ENCODE measurements at regions not wholly inside any gene's neighbourhood (a gene's known extent, or its start where the extent isn't known, plus 50 kb on each side); places are given as distances from the start of the nearest gene placed in this dataset.

GRCh38 chr2:22694300-22694699 is 690.7 kb upstream of the KLHL29 start:
- DNase-seq (ENCODE audit: low spot score) = no peak
- TF ChIP-seq, protein P1, sequence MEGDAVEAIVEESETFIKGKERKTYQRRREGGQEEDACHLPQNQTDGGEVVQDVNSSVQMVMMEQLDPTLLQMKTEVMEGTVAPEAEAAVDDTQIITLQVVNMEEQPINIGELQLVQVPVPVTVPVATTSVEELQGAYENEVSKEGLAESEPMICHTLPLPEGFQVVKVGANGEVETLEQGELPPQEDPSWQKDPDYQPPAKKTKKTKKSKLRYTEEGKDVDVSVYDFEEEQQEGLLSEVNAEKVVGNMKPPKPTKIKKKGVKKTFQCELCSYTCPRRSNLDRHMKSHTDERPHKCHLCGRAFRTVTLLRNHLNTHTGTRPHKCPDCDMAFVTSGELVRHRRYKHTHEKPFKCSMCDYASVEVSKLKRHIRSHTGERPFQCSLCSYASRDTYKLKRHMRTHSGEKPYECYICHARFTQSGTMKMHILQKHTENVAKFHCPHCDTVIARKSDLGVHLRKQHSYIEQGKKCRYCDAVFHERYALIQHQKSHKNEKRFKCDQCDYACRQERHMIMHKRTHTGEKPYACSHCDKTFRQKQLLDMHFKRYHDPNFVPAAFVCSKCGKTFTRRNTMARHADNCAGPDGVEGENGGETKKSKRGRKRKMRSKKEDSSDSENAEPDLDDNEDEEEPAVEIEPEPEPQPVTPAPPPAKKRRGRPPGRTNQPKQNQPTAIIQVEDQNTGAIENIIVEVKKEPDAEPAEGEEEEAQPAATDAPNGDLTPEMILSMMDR (IDR thresholded peaks at IDR 0.05; ENCODE audit: extremely low read depth, missing control alignments) = no peak

DNA sequence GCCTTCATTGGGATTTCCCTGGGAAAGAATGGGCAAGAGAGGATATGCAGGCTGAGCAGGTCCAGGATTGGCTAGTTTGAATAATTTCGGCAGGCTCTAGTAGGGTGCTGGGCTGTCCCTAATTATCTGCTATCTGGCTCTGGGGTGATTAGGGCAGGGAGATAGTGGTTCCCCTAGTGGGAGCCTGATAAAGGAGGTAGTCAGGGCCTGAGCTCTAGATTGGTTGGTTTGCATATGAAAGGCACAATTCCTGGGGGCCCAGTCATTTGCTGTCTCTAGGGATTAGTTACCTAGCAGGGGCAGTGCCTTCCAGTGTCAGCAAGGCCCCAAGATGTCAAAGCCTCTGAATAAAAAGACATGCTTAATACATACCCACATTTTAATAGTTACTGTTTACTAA is 690.1 kb upstream of the KLHL29 start:
- TF ChIP-seq, protein P1 (IDR thresholded peaks at IDR 0.05; ENCODE audit: extremely low read depth, missing control alignments) = no peak
- DNase-seq (ENCODE audit: low spot score) = no peak

GRCh38 chr2:22697054-22697788 is 687.8 kb upstream of the KLHL29 start:
- TF ChIP-seq, protein P1 (IDR thresholded peaks at IDR 0.05; ENCODE audit: extremely low read depth, missing control alignments) = no peak
- DNase-seq (ENCODE audit: low spot score) = no peak

- DNase-seq (ENCODE audit: low spot score) = no peak
- TF ChIP-seq, protein P1 (IDR thresholded peaks at IDR 0.05; ENCODE audit: extremely low read depth, missing control alignments) = no peak
Measured at GRCh38 chr2:22701561-22702160, 683.3 kb upstream of the KLHL29 start.

DNA sequence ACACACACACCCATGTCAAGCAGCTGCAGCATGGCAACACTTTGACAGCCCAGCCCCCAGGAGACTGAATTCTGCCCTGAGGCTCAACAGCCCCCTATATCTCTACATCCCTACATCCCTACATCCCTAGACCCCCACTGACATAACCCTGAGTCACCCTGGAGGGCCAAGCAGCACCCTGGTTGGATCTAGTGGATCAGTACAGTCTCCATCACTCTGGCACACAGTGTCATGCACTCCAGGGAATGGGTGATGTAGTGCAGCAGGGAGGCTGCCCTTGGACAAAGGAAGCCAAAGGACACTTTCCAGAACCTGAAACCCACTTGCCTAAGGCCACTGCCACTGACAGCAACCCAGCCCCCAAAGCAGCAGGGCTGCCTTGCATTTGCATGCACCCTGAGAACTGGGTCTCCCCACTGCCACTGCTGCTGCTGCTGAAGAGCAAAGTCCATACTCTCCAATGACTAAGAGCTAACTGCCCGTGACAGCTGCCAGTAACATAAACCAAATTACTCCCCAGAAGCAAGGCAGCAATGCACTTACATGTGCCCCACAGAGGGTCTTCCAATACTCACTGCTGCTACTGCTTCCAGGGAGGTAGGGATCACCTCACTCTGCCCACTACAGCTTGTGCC is 681.6 kb upstream of the KLHL29 start:
- TF ChIP-seq, protein P1 (IDR thresholded peaks at IDR 0.05; ENCODE audit: extremely low read depth, missing control alignments) = no peak
- no peak for DNase-seq (ENCODE audit: low spot score)

- TF ChIP-seq, protein P1 (IDR thresholded peaks at IDR 0.05; ENCODE audit: extremely low read depth, missing control alignments) = no peak
- no peak for DNase-seq (ENCODE audit: low spot score)
Measured at GRCh38 chr2:22719396-22719795, 665.6 kb upstream of the KLHL29 start.

DNA sequence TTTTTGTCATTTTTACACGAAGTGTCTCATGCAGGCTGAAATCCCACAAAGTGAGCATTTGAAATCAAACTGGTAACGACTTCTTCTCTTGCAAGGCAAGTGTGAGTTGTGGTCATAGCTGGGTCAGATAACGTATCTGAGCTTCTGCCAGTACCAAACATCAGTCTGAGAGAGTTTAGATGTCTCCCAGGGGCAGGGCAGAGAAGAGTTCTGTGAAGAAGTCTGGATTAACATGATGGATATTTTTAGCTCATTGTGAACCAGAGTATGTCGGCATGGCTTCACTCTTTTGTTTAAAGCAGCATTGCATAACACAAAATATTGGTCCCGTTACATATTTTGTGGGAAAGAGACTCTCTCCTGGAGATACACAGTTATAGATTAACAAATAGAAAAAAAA is 655.5 kb upstream of the KLHL29 start:
- no peak for DNase-seq (ENCODE audit: low spot score)
- TF ChIP-seq, protein P1 (IDR thresholded peaks at IDR 0.05; ENCODE audit: extremely low read depth, missing control alignments) = no peak

All from GM20000 (cell line).